Activated naive CD4-positive, alpha-beta T cell treated with Interleukin-2 at 50 U/mL for 16 hours (primary cell): ENCODE measurements at regions not wholly inside any gene's neighbourhood (a gene's known extent, or its start where the extent isn't known, plus 50 kb on each side); places are given as distances from the start of the nearest gene placed in this dataset.

Source experiments
- DNase-seq: peaks from one replicate; pipeline ENCODE4 v3.0.0-alpha.2; 2020

- DNase-seq, result no peak
These were observed 636.3 kb upstream of the TENM4 start for GRCh38 chr11:80077113-80077512.

DNA sequence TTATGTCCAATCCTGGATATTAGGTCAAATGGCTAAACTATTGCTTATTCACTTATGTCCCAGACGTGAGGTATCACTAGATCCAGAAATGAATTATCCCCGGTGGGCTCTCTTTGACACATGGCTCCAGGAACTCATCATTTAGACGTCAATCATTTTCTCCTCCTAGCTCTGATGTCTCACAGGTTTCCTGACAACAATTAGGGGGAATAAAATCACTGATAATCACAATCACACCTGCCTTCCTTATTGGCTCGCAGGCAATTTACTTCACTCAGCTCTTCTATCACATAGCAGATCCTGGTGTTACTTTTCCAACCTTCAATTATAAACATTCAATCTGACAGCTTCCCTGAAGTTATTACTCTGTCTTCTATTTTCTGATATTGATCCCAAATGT, 634.0 kb upstream of the TENM4 start:
- no peak for DNase-seq

- DNase-seq, result no peak
These were observed 625.5 kb upstream of the TENM4 start for GRCh38 chr11:80066291-80066690.

GRCh38 chr11:80065086-80065485, 624.3 kb upstream of the TENM4 start:
- no peak for DNase-seq

GRCh38 chr11:80061056-80061455, 620.2 kb upstream of the TENM4 start:
- no peak for DNase-seq

GRCh38 chr11:80054582-80055165, 613.8 kb upstream of the TENM4 start:
- no peak for DNase-seq

DNA sequence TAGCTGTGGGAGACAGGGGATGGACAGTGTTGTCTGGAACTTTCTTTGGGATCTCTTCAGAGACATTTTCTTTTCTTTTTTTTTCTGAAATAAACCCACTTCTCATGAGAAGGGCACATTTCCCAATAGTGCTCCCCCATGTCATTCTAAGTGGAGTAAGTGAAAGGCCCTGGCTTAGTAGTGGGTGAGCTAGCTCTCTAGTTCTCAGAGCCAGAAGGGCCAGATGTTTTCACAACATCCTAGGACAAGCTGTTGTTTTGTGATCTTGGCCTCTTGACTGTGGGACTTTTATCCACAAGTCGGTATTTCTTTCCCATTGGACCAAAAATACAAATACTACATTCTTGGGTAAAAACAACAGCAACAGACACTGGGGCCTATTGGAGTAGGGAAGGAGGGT, 607.7 kb upstream of the TENM4 start:
- DNase-seq, result no peak

- DNase-seq, result no peak
These were observed 600.5 kb upstream of the TENM4 start for GRCh38 chr11:80041136-80042000.

- DNase-seq, result no peak
These were observed 594.0 kb upstream of the TENM4 start for GRCh38 chr11:80034801-80035200.

DNA sequence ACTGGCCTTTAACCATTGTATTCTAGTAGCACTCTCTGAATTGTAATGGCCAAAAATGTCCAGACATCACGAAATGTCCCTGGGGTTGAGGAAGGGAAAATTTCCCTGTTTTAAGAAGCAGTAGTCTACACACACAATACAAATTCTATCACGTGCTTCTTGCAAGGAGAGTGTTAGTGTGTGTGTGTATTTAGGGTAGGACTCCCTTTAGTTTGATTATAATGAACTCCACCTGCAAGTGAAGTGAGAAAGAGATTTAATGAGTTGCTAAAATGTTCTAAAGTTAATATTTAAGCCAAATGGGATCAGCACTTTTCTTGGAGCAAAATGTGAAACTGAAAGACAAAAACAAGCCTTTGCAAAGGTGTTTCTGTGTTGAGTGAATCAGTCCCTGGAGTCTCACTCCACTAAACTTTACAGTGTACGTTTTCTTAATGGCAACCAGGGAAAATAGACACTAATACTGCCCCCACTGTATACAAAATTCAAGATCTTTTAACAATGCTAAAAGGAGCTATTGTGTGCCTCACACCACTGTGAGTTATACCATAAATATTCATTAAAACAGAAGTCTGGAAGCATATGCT, 590.3 kb upstream of the TENM4 start:
- no peak for DNase-seq

GRCh38 chr11:80028998-80029397, 588.2 kb upstream of the TENM4 start:
- DNase-seq, result no peak

- DNase-seq, result no peak
These were observed 583.3 kb upstream of the TENM4 start for GRCh38 chr11:80024119-80024518.

GRCh38 chr11:80023386-80023785, 582.6 kb upstream of the TENM4 start:
- no peak for DNase-seq

DNA sequence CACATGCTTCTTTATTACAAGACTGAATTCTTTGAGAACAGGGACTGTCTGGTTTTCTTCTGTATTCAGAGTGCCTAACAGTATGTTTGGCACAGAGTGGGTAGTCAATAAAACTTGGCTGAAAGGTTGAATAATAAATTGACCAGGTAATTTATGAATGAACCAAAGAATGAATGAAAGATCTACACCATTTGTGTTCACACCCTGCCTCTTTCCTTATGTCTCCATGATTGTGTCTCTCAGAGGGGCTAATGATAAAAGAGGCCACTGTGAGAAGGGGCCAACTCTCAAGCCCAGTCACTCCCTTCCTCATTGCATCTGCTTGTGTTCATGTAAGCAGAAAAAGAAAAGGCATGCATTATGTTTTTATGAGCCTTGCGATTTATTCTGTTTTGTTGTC, 569.7 kb upstream of the TENM4 start:
- DNase-seq, result no peak

DNA sequence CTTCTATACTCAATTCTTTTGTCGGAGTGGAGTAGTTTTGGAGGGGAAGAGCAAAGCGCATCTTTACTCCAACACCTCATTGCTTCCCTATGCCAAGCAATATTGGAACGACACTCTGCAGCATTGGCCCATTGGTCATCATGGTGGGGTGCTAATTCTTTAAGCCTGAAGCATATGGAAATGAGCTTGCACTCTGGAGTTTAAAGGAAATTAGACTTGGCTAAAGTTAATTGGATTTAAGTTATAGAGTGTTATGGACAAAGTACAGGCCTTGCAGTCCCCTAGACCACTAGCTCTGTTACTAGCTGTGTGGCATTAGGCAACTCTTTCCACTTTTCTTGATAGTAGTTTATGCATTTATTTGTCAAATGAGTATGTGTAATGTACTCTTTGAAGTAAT, 568.3 kb upstream of the TENM4 start:
- DNase-seq, result no peak

GRCh38 chr11:80007616-80008015, 566.8 kb upstream of the TENM4 start:
- DNase-seq, result no peak

- no peak for DNase-seq
These were observed 549.3 kb upstream of the TENM4 start for GRCh38 chr11:79990141-79990540.

GRCh38 chr11:79982185-79982584, 541.4 kb upstream of the TENM4 start:
- DNase-seq, result no peak

GRCh38 chr11:79980916-79981315, 540.1 kb upstream of the TENM4 start:
- DNase-seq, result no peak

GRCh38 chr11:79973721-79974617, 533.1 kb upstream of the TENM4 start:
- DNase-seq, result no peak

- DNase-seq, result no peak
These were observed 530.4 kb upstream of the TENM4 start for GRCh38 chr11:79971255-79971654.

GRCh38 chr11:79966592-79966991, 525.8 kb upstream of the TENM4 start:
- DNase-seq, result no peak
